HG03558 (cell line): ENCODE measurements at regions not wholly inside any gene's neighbourhood (a gene's known extent, or its start where the extent isn't known, plus 50 kb on each side); places are given as distances from the start of the nearest gene placed in this dataset.
"Not testable (repeated sequence)": the region's sequence is repeated elsewhere in the genome, so short reads cannot be mapped to it uniquely, and the experiment has no call there.

Experiments
- ATAC-seq: cut with Tn5 transposase; IDR thresholded peaks from one replicate; pipeline ENCODE4 v1.9.1; 2021; ENCODE audit warnings: moderate number of reproducible peaks; ENCODE audit not compliant: unreplicated experiment; ENCODE audit errors: extremely low read depth

- ATAC-seq: no peak
These were observed 82.4 kb upstream of the FGGY start for GRCh38 chr1:59214248-59215208.

- ATAC-seq: no peak
These were observed 81.1 kb upstream of the FGGY start for GRCh38 chr1:59215766-59216291.

GRCh38 chr1:59217439-59217838 is 79.5 kb upstream of the FGGY start:
- not testable (repeated sequence) for ATAC-seq

- no peak for ATAC-seq
These were observed 78.2 kb upstream of the FGGY start for GRCh38 chr1:59218521-59219236.

GRCh38 chr1:59219916-59220315 is 77.0 kb upstream of the FGGY start:
- no peak for ATAC-seq

- ATAC-seq: no peak
These were observed 76.5 kb upstream of the FGGY start for GRCh38 chr1:59220356-59220755.

GRCh38 chr1:59223198-59223597 is 73.7 kb upstream of the FGGY start:
- no peak for ATAC-seq

- ATAC-seq: no peak
These were observed 72.8 kb upstream of the FGGY start for GRCh38 chr1:59223989-59224634.

- no peak for ATAC-seq
These were observed 71.1 kb upstream of the FGGY start for GRCh38 chr1:59225594-59226316.

- ATAC-seq: no peak
These were observed 67.8 kb upstream of the FGGY start for GRCh38 chr1:59229138-59229537.

- no peak for ATAC-seq
These were observed 66.3 kb upstream of the FGGY start for GRCh38 chr1:59230622-59231021.

GRCh38 chr1:59232216-59232615 is 64.7 kb upstream of the FGGY start:
- no peak for ATAC-seq

- no peak for ATAC-seq
These were observed 63.5 kb upstream of the FGGY start for GRCh38 chr1:59233444-59233843.

- ATAC-seq: no peak
These were observed 60.0 kb upstream of the FGGY start for GRCh38 chr1:59236721-59237545.

- no peak for ATAC-seq
These were observed 59.0 kb upstream of the FGGY start for GRCh38 chr1:59237900-59238299.

GRCh38 chr1:59238333-59238934 is 58.5 kb upstream of the FGGY start:
- ATAC-seq: no peak

- ATAC-seq: no peak
These were observed 57.9 kb upstream of the FGGY start for GRCh38 chr1:59238993-59239392.

GRCh38 chr1:59241909-59242308 is 55.0 kb upstream of the FGGY start:
- no peak for ATAC-seq

GRCh38 chr1:59242370-59242769 is 54.5 kb upstream of the FGGY start:
- ATAC-seq: no peak
